H9 (cell line): ENCODE measurements at regions not wholly inside any gene's neighbourhood (a gene's known extent, or its start where the extent isn't known, plus 50 kb on each side); places are given as distances from the start of the nearest gene placed in this dataset.

Experiments used
- DNase-seq: peaks from one replicate; pipeline ENCODE4 v3.0.0-alpha.2; 2017
- H2AFZ ChIP-seq: one replicate; pipeline ENCODE4 v1.6.1; 2013; ENCODE audit warnings: mild to moderate bottlenecking, low read length, control low read depth, moderate library complexity
- H2AK5ac ChIP-seq: 2 replicates; pipeline ENCODE4 v1.6.1; 2013; ENCODE audit warnings: low read length, control low read depth, mixed read lengths; ENCODE audit not compliant: insufficient read length
- H2BK120ac ChIP-seq: one replicate; pipeline ENCODE4 v1.6.1; 2013; ENCODE audit warnings: low read depth, mild to moderate bottlenecking, low read length, control low read depth, inconsistent platforms; ENCODE audit not compliant: poor library complexity, severe bottlenecking
- H2BK12ac ChIP-seq: 2 replicates; pipeline ENCODE4 v1.6.1; 2013; ENCODE audit warnings: low read length, control low read depth, mixed read lengths, low read depth; ENCODE audit not compliant: insufficient read length
- H2BK15ac ChIP-seq: 2 replicates; pipeline ENCODE4 v1.6.1; 2013; ENCODE audit warnings: low read depth, low read length, control low read depth
- H2BK20ac ChIP-seq: one replicate; pipeline ENCODE4 v1.6.1; 2013; ENCODE audit warnings: low read depth, mild to moderate bottlenecking, low read length, control low read depth, inconsistent platforms; ENCODE audit not compliant: poor library complexity, severe bottlenecking
- H2BK5ac ChIP-seq: 2 replicates; pipeline ENCODE4 v1.6.1; 2013; ENCODE audit warnings: low read length, control low read depth, mixed read lengths; ENCODE audit not compliant: insufficient read length
- H3K14ac ChIP-seq: 2 replicates; pipeline ENCODE4 v1.6.1; 2013; ENCODE audit warnings: low read length, control low read depth; ENCODE audit not compliant: insufficient read depth
- H3K18ac ChIP-seq: 2 replicates; pipeline ENCODE4 v1.6.1; 2013; ENCODE audit warnings: low read depth, mild to moderate bottlenecking, mixed read lengths, low read length, control low read depth; ENCODE audit not compliant: insufficient read length
- H3K23ac ChIP-seq: 2 replicates; pipeline ENCODE4 v1.6.1; 2013; ENCODE audit warnings: low read length, control low read depth, mixed read lengths, low read depth; ENCODE audit not compliant: insufficient read length
- H3K23me2 ChIP-seq: 2 replicates; pipeline ENCODE4 v1.6.1; 2013; ENCODE audit warnings: low read depth, mild to moderate bottlenecking, mixed read lengths, low read length, control low read depth; ENCODE audit not compliant: insufficient read length, poor library complexity, severe bottlenecking
- H3K27ac ChIP-seq: 2 replicates; pipeline ENCODE4 v1.5.1; 2013; ENCODE audit warnings: low read length, control low read depth, mixed read lengths, low read depth; ENCODE audit not compliant: insufficient read length
- H3K27me3 ChIP-seq: 2 replicates; pipeline ENCODE4 v1.6.1; 2013; ENCODE audit warnings: low read length, control low read depth, inconsistent platforms; ENCODE audit not compliant: insufficient read depth
- H3K4ac ChIP-seq: 2 replicates; pipeline ENCODE4 v1.6.1; 2013; ENCODE audit warnings: low read depth, mild to moderate bottlenecking, control low read depth, inconsistent platforms, low read length, moderate library complexity
- H3K4me1 ChIP-seq: 2 replicates; pipeline ENCODE4 v1.6.1; 2013; ENCODE audit warnings: low read length, control low read depth, inconsistent platforms; ENCODE audit not compliant: insufficient read depth
- H3K4me2 ChIP-seq: 2 replicates; pipeline ENCODE4 v1.6.1; 2013; ENCODE audit warnings: low read length, control low read depth, mixed read lengths; ENCODE audit not compliant: insufficient read length, insufficient read depth
- H3K56ac ChIP-seq: 2 replicates; pipeline ENCODE4 v1.6.1; 2013; ENCODE audit warnings: low read depth, mild to moderate bottlenecking, mixed read lengths, low read length, control low read depth; ENCODE audit not compliant: insufficient read length
- H3K79me1 ChIP-seq: 2 replicates; pipeline ENCODE4 v1.6.1; 2013; ENCODE audit warnings: low read depth, mild to moderate bottlenecking, moderate library complexity, low read length, control low read depth, inconsistent platforms; ENCODE audit not compliant: insufficient read depth, poor library complexity, severe bottlenecking
- H3K79me2 ChIP-seq: 2 replicates; pipeline ENCODE4 v1.6.1; 2013; ENCODE audit warnings: low read length, control low read depth, inconsistent platforms; ENCODE audit not compliant: insufficient read depth
- H3K9ac ChIP-seq: 2 replicates; pipeline ENCODE4 v1.6.1; 2013; ENCODE audit warnings: low read length, control low read depth, mixed read lengths; ENCODE audit not compliant: insufficient read length; ENCODE audit errors: extremely low read depth
- H3K9me3 ChIP-seq: one replicate; pipeline ENCODE4 v1.6.1; 2013; ENCODE audit warnings: low read depth, low read length, inconsistent platforms; ENCODE audit not compliant: control insufficient read depth
- H3T11ph ChIP-seq: one replicate; pipeline ENCODE4 v1.6.1; 2013; ENCODE audit warnings: mild to moderate bottlenecking, low read length, control low read depth, inconsistent platforms
- H4K20me1 ChIP-seq: one replicate; pipeline ENCODE4 v1.6.1; 2013; ENCODE audit not compliant: control insufficient read depth, insufficient read length, insufficient read depth
- H4K5ac ChIP-seq: 2 replicates; pipeline ENCODE4 v1.6.1; 2013; ENCODE audit warnings: low read depth, mild to moderate bottlenecking, mixed read lengths, low read length, control low read depth; ENCODE audit not compliant: insufficient read length
- H4K8ac ChIP-seq: replicated peaks from 2 replicates; pipeline ENCODE4 v1.6.1; 2013; ENCODE audit warnings: low read length, control low read depth, mixed read lengths, low read depth; ENCODE audit not compliant: insufficient read length
- H4K91ac ChIP-seq: 2 replicates; pipeline ENCODE4 v1.6.1; 2013; ENCODE audit warnings: low read depth, mild to moderate bottlenecking, moderate library complexity, mixed read lengths, low read length, control low read depth; ENCODE audit not compliant: insufficient read length
- H3K27ac Mint-ChIP-seq, 3 experiments: 2 replicates in 2 of 3; 3 replicates in 1 of 3; pipeline ENCODE4 v1.8.0; 2020 to 2021; ENCODE audit warnings: mixed read lengths in 3 of 3, mild to moderate bottlenecking in 1 of 3, moderate library complexity in 1 of 3
- H3K27me3 Mint-ChIP-seq: 2 replicates; pipeline ENCODE4 v1.8.0; 2021; ENCODE audit warnings: low read depth, mild to moderate bottlenecking, moderate library complexity, mixed read lengths
- H3K36me3 Mint-ChIP-seq, 3 experiments: 2 replicates in 2 of 3; 3 replicates in 1 of 3; pipeline ENCODE4 v1.8.0; 2020 to 2021; ENCODE audit warnings: low read depth in 3 of 3, mixed read lengths in 3 of 3; ENCODE audit not compliant: insufficient read depth in 1 of 3
- H3K4me1 Mint-ChIP-seq, 2 experiments: 2 replicates each; pipeline ENCODE4 v1.8.0; 2020; ENCODE audit warnings: mixed read lengths in 2 of 2
- H3K4me3 Mint-ChIP-seq, 2 experiments: 2 replicates in 1 of 2; 3 replicates in 1 of 2; pipeline ENCODE4 v1.8.0; 2020 to 2021; ENCODE audit warnings: mild to moderate bottlenecking in 2 of 2, mixed read lengths in 2 of 2, moderate library complexity in 1 of 2
- H3K9me3 Mint-ChIP-seq, 2 experiments: 2 replicates in 1 of 2; 3 replicates in 1 of 2; pipeline ENCODE4 v1.8.0; 2020; ENCODE audit warnings: mild to moderate bottlenecking in 2 of 2, mixed read lengths in 2 of 2, moderate library complexity in 1 of 2
- WGBS: extraction: QIAGEN DNeasy Blood & Tissue Kit; methylation state at CpG from one replicate; pipeline ENCODE4 v1.1.7; 2013; ENCODE audit warnings: missing lambda C conversion rate, low lambda C conversion rate, mixed read lengths; ENCODE audit not compliant: insufficient read length; ENCODE audit errors: extremely low coverage; 5-methylcytosine and 5-hydroxymethylcytosine counted together
- TF ChIP-seq, protein P1 (sequence below): fragments of 200-600 bp; sonication (generic); conservative IDR thresholded peaks from 3 replicates; pipeline ENCODE4 v1.8.0; 2021; ENCODE audit warnings: antibody characterized with exemption, mild to moderate bottlenecking

DNA sequence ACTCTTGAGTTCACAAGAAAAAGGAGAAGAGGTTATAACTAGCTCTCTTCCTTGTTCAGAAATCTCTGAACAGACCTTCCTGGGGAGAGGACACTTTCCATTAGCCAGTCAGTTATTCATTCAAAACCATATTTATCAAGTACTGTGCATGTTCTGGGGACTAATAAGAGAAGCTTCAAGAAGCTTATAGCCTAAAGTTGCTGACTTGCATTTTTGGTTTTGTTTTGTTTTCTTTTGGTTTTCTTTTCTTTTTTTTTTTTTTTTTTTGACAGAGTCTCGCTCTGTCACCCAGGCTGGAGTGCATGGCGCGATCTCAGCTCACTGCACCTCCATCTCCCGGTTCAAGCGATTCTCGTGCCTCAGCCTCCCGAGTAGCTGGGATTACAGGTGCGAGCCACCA, 471.4 kb downstream of the KLF12 start:
- Histone ChIP-seq H3K79me2 (no peaks in the 10 kb centered on the region), H3K4me1 (no peaks in the 10 kb centered on the region), H3T11ph (no peak overlapping the region), H3K4ac (no peak overlapping the region), H2BK20ac (no peak overlapping the region), H2BK12ac (no peak overlapping the region), H3K79me1 (no peaks in the 10 kb centered on the region), H3K27me3 (no peaks in the 10 kb centered on the region), H3K23ac (no peak overlapping the region), H3K56ac (no peak overlapping the region), H4K20me1 (no peaks in the 10 kb centered on the region), H3K9ac (no peak overlapping the region), H2BK120ac (no peak overlapping the region), H2BK15ac (no peak overlapping the region), H4K5ac (no peak overlapping the region), H2AK5ac (no peak overlapping the region), H3K4me2 (no peak overlapping the region), H3K23me2 (no peaks in the 10 kb centered on the region), H2AFZ (no peak overlapping the region), H3K9me3 (no peaks in the 10 kb centered on the region), H3K27ac (no peak overlapping the region), H2BK5ac (no peak overlapping the region), H3K14ac (no peak overlapping the region), H3K18ac (no peak overlapping the region), H4K91ac (no peak overlapping the region), H4K8ac (no peak overlapping the region)
- H3K4me3 Mint-ChIP-seq, result no peak overlapping the region
- H3K27ac Mint-ChIP-seq, result no peak overlapping the region
- TF ChIP-seq, protein P1, sequence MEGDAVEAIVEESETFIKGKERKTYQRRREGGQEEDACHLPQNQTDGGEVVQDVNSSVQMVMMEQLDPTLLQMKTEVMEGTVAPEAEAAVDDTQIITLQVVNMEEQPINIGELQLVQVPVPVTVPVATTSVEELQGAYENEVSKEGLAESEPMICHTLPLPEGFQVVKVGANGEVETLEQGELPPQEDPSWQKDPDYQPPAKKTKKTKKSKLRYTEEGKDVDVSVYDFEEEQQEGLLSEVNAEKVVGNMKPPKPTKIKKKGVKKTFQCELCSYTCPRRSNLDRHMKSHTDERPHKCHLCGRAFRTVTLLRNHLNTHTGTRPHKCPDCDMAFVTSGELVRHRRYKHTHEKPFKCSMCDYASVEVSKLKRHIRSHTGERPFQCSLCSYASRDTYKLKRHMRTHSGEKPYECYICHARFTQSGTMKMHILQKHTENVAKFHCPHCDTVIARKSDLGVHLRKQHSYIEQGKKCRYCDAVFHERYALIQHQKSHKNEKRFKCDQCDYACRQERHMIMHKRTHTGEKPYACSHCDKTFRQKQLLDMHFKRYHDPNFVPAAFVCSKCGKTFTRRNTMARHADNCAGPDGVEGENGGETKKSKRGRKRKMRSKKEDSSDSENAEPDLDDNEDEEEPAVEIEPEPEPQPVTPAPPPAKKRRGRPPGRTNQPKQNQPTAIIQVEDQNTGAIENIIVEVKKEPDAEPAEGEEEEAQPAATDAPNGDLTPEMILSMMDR, result no peak
- no CpG with 5 or more reads among the region's 8 CpGs for WGBS
- H3K36me3 Mint-ChIP-seq, result no peaks in the 10 kb centered on the region
- H3K4me1 Mint-ChIP-seq, result peaks cover 0 to 6% of the 10 kb centered on the region in 2 experiments; a peak in 2 of 4 replicates
- no peak for DNase-seq
- H3K27me3 Mint-ChIP-seq, result no peaks in the 10 kb centered on the region; the same call in 1 of the 2 replicates
- peaks cover 0 to 2% of the 10 kb centered on the region in 2 experiments; a peak in 2 of 5 replicates for H3K9me3 Mint-ChIP-seq
